IMR-90 (cell line): ENCODE measurements at regions not wholly inside any gene's neighbourhood (a gene's known extent, or its start where the extent isn't known, plus 50 kb on each side); places are given as distances from the start of the nearest gene placed in this dataset.

Source experiments
- ATAC-seq: fragments of 200-7000 bp; cut with Tn5 transposase; 2 replicates; pipeline ENCODE4 v1.9.1; 2020; ENCODE audit warnings: low read depth, mild to moderate bottlenecking, moderate library complexity
- BruUV-seq: library from RNA; stranded (reverse); fragments of 400-500 nt; replicated peaks from 2 replicates; lab custom pipeline; 2021; lab: Mats Ljungman, UMichigan
- CTCF ChIA-PET: fragments of 300-600 bp; formaldehyde crosslinking; extraction: SDS; loops from one replicate; lab custom pipeline; 2021; ENCODE audit warnings: antibody characterized with exemption; lab: Yijun Ruan, JAX
- POLR2A ChIA-PET: fragments of 300-600 bp; sonication (Branson Sonifier 250); formaldehyde crosslinking; loops from one replicate; lab custom pipeline; 2022; ENCODE audit warnings: antibody characterized with exemption; ENCODE audit not compliant: unreplicated experiment; lab: Charles Lee
- DNase-seq: peaks from one replicate; pipeline ENCODE4 v3.0.0; 2013
- H2AFZ ChIP-seq: replicated peaks from 2 replicates; pipeline ENCODE3; 2013; ENCODE audit warnings: low read length, mild to moderate bottlenecking; ENCODE audit not compliant: poor library complexity
- H2AK5ac ChIP-seq: 2 replicates; pipeline ENCODE4 v1.6.1; 2013; ENCODE audit warnings: low read depth, low read length, inconsistent platforms
- H2AK9ac ChIP-seq: replicated peaks from 2 replicates; pipeline ENCODE3; 2013; ENCODE audit warnings: mild to moderate bottlenecking, low read depth, low read length, moderate library complexity; ENCODE audit not compliant: poor library complexity
- H2BK120ac ChIP-seq: 2 replicates; pipeline ENCODE4 v1.6.1; 2013; ENCODE audit warnings: low read depth, low read length, inconsistent platforms
- H2BK15ac ChIP-seq: 3 replicates; pipeline ENCODE4 v1.6.1; 2013; ENCODE audit warnings: low read depth, low read length, inconsistent platforms
- H2BK20ac ChIP-seq: 2 replicates; pipeline ENCODE4 v1.6.1; 2013; ENCODE audit warnings: low read depth, mild to moderate bottlenecking, inconsistent platforms, low read length, moderate library complexity
- H2BK5ac ChIP-seq: 2 replicates; pipeline ENCODE4 v1.6.1; 2013; ENCODE audit warnings: mild to moderate bottlenecking, low read depth, low read length, inconsistent platforms; ENCODE audit not compliant: poor library complexity, severe bottlenecking
- H3K14ac ChIP-seq: replicated peaks from 2 replicates; pipeline ENCODE4 v1.6.1; 2013; ENCODE audit warnings: low read depth, low read length, inconsistent platforms
- H3K18ac ChIP-seq: 2 replicates; pipeline ENCODE4 v1.6.1; 2013; ENCODE audit warnings: low read depth, low read length, control low read depth
- H3K23ac ChIP-seq: 2 replicates; pipeline ENCODE4 v1.6.1; 2013; ENCODE audit warnings: low read depth, low read length, inconsistent platforms
- H3K27ac ChIP-seq: 2 replicates; pipeline ENCODE4 v1.5.1; 2013; ENCODE audit warnings: mild to moderate bottlenecking, control low read depth, low read length; ENCODE audit not compliant: insufficient read depth
- H3K27me3 ChIP-seq: 2 replicates; pipeline ENCODE4 v1.6.1; 2013; ENCODE audit warnings: low read length; ENCODE audit not compliant: control insufficient read depth, insufficient read depth
- H3K36me3 ChIP-seq: 2 replicates; pipeline ENCODE4 v1.6.1; 2013; ENCODE audit warnings: low read length, mixed read lengths; ENCODE audit not compliant: control insufficient read depth, insufficient read depth
- H3K4ac ChIP-seq: 2 replicates; pipeline ENCODE4 v1.6.1; 2013; ENCODE audit warnings: low read depth, low read length, inconsistent platforms
- H3K4me1 ChIP-seq: 2 replicates; pipeline ENCODE4 v1.6.1; 2013; ENCODE audit warnings: low read length, mixed read lengths; ENCODE audit not compliant: control insufficient read depth, insufficient read depth
- H3K4me2 ChIP-seq: 2 replicates; pipeline ENCODE4 v1.6.1; 2013; ENCODE audit warnings: low read depth, mild to moderate bottlenecking, control low read depth, low read length, moderate library complexity
- H3K4me3 ChIP-seq: 2 replicates; pipeline ENCODE4 v1.5.1; 2013; ENCODE audit warnings: low read depth, mild to moderate bottlenecking, control low read depth, low read length, moderate library complexity; ENCODE audit not compliant: insufficient read depth
- H3K56ac ChIP-seq: 2 replicates; pipeline ENCODE4 v1.6.1; 2013; ENCODE audit warnings: low read length, inconsistent platforms; ENCODE audit not compliant: insufficient read depth; ENCODE audit errors: extremely low read depth
- H3K79me1 ChIP-seq, 2 experiments: 2 replicates each; pipeline ENCODE4 v1.6.1; 2013; ENCODE audit warnings: low read length in 2 of 2, inconsistent platforms in 1 of 2, low read depth in 1 of 2
- H3K9ac ChIP-seq: 2 replicates; pipeline ENCODE4 v1.6.1; 2013; ENCODE audit warnings: low read depth, low read length, control low read depth
- H3K9me1 ChIP-seq: 2 replicates; pipeline ENCODE4 v1.6.1; 2013; ENCODE audit warnings: low read length, inconsistent platforms; ENCODE audit not compliant: insufficient read depth
- H3K9me3 ChIP-seq: 2 replicates; pipeline ENCODE4 v1.6.1; 2013; ENCODE audit warnings: low read length; ENCODE audit not compliant: control insufficient read depth, insufficient read depth
- H4K20me1 ChIP-seq: 2 replicates; pipeline ENCODE4 v1.6.1; 2013; ENCODE audit warnings: low read length, inconsistent platforms; ENCODE audit not compliant: insufficient read depth
- H4K5ac ChIP-seq: 2 replicates; pipeline ENCODE4 v1.6.1; 2013; ENCODE audit warnings: mild to moderate bottlenecking, low read depth, low read length, control low read depth
- H4K8ac ChIP-seq, 2 experiments: 2 replicates each; pipeline ENCODE4 v1.6.1; 2013; ENCODE audit warnings: low read depth in 2 of 2, low read length in 2 of 2, control low read depth in 1 of 2, inconsistent platforms in 1 of 2
- H4K91ac ChIP-seq: 2 replicates; pipeline ENCODE4 v1.6.1; 2013; ENCODE audit warnings: low read depth, low read length, inconsistent platforms; ENCODE audit not compliant: insufficient read depth
- BHLHE40 ChIP-seq: fragments of 150-350 bp; IDR thresholded peaks from 2 replicates; pipeline ENCODE4 v1.6.1; 2016; ENCODE audit warnings: mild to moderate bottlenecking, low read depth, low read length
- MAFK ChIP-seq: IDR thresholded peaks from 2 replicates; pipeline ENCODE4 v1.6.1; 2012; ENCODE audit warnings: low read depth, low read length, improper control_type of control experiment
- MAZ ChIP-seq: IDR thresholded peaks from 2 replicates; pipeline ENCODE4 v1.6.1; 2012; ENCODE audit warnings: low read depth, mild to moderate bottlenecking, low read length, improper control_type of control experiment, moderate library complexity, borderline replicate concordance
- NFE2L2 ChIP-seq: fragments of 150-350 bp; IDR thresholded peaks from 2 replicates; pipeline ENCODE4 v1.6.1; 2016; ENCODE audit warnings: low read depth, mild to moderate bottlenecking, low read length
- RAD21 ChIP-seq: IDR thresholded peaks from 2 replicates; pipeline ENCODE4 v1.6.1; 2012; ENCODE audit warnings: low read length, improper control_type of control experiment
- WGBS, 2 experiments: methylation state at CpG; one replicate each; pipeline versions ENCODE4 v1.1.5 to v1.1.7; 2013; ENCODE audit warnings: missing lambda C conversion rate in 2 of 2; ENCODE audit not compliant: insufficient read length in 1 of 2; ENCODE audit errors: extremely low coverage in 2 of 2; 5-methylcytosine and 5-hydroxymethylcytosine counted together
- dilution Hi-C: fragments of 300-500 bp; cut with HindIII; formaldehyde crosslinking; loops from one replicate; pipeline ENCODE4 v1.14.3; 2018; ENCODE audit warnings: low sequenced_read_pairs; ENCODE audit not compliant: unreplicated experiment
- in situ Hi-C: fragments of 300-500 bp; cut with MboI; formaldehyde crosslinking; loops from 3 replicates; pipeline ENCODE4 v1.14.3; 2019; ENCODE audit warnings: low sequenced_read_pairs, inconsistent platforms, mixed read lengths
- intact Hi-C: fragments of 100-400 bp; cut with micrococcal nuclease; formaldehyde crosslinking; loops from 2 replicates; pipeline ENCODE4 v1.10.0; 2022
- TF ChIP-seq, protein P1 (sequence below): fragments of 150-350 bp; IDR thresholded peaks from 2 replicates; pipeline ENCODE4 v1.6.1; 2016; ENCODE audit warnings: low read depth, mild to moderate bottlenecking, low read length, moderate library complexity, borderline replicate concordance

DNA sequence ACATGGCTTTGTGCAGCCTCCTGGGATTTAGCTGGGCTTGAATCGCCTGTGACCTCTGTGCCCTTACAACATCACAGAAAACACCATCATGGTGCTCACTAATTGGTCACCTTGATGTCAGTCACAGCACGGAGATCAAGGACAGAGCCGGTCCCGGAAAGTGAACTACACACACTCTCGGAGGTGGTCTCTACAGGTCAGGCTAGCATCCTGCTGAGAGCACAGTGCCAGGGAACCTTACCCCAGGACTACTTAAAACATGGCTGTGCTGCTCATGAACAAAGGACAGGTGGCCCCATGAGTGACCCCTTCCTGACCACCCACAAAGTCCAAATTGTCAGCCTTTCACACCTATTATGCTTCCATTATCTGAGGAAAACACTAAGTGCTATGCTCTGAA is 1782.1 kb upstream of the CELF4 start:
- Histone ChIP-seq H2BK20ac (no peak overlapping the region), H4K91ac (no peak overlapping the region), H4K5ac (no peak overlapping the region), H2AK9ac (no peak overlapping the region), H3K4me3 (no peak overlapping the region), H3K14ac (no peak overlapping the region), H4K8ac (no peak overlapping the region), H3K4me1 (no peaks in the 10 kb centered on the region), H2BK120ac (no peak overlapping the region), H3K9me3 (no peaks in the 10 kb centered on the region), H3K9me1 (no peaks in the 10 kb centered on the region), H2BK15ac (no peak overlapping the region), H3K4ac (no peak overlapping the region), H4K20me1 (no peaks in the 10 kb centered on the region), H3K18ac (no peak overlapping the region), H3K9ac (no peak overlapping the region), H3K4me2 (no peak overlapping the region), H3K27ac (no peak overlapping the region), H3K23ac (no peak overlapping the region), H3K36me3 (no peaks in the 10 kb centered on the region), H2AFZ (no peak overlapping the region), H3K79me1 (no peaks in the 10 kb centered on the region), H2AK5ac (no peak overlapping the region), H3K27me3 (no peaks in the 10 kb centered on the region), H2BK5ac (no peak overlapping the region), H3K56ac (no peak overlapping the region)
- dilution Hi-C loops (no loop called here), in situ Hi-C loops (no loop called here), intact Hi-C loops (no loop called here)
- BruUV-seq = no TSS peak
- DNase-seq (no peak), ATAC-seq (no peak)
- no peak for TF ChIP-seq NFE2L2
- no peak for TF ChIP-seq RAD21
- no peak for TF ChIP-seq MAFK
- no peak for TF ChIP-seq BHLHE40
- TF ChIP-seq, protein P1, sequence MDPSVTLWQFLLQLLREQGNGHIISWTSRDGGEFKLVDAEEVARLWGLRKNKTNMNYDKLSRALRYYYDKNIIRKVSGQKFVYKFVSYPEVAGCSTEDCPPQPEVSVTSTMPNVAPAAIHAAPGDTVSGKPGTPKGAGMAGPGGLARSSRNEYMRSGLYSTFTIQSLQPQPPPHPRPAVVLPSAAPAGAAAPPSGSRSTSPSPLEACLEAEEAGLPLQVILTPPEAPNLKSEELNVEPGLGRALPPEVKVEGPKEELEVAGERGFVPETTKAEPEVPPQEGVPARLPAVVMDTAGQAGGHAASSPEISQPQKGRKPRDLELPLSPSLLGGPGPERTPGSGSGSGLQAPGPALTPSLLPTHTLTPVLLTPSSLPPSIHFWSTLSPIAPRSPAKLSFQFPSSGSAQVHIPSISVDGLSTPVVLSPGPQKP = no peak
- no peak for TF ChIP-seq MAZ
- 58% methylated on average over 4 of the region's 5 CpGs; no CpG with 5 or more reads in 1 of the 2 experiments for WGBS, 2 experiments
- CTCF ChIA-PET = interaction anchor here (0.7 kb wide), 1 partner anchor 675 kb away, joined by 3 read pairs; no protein-coding TSS in a partner anchor
- POLR2A ChIA-PET = no interaction called here
